ENCODE measurements at regions not wholly inside any gene's neighbourhood (a gene's known extent, or its start where the extent isn't known, plus 50 kb on each side); places are given as distances from the start of the nearest gene placed in this dataset.

GRCh38 chr3:163632722-163633121 lies 1445.6 kb downstream of the SI start:
- Histone ChIP-seq H3K27me3 (ENCODE audit: control insufficient read depth, insufficient read depth, low read length) (no peaks in the 10 kb centered on the region), H3K36me3 (ENCODE audit: control insufficient read depth, insufficient read depth, low read length) (no peaks in the 10 kb centered on the region), H3K4me3 (ENCODE audit: low read depth, low read length) (no peak overlapping the region)
- CTCF ChIA-PET: no interaction called here
- DNase-seq (ENCODE audit: low read depth): no peak
- POLR2A ChIA-PET: no interaction called here
- no peak for TF ChIP-seq CTCF (IDR thresholded peaks at IDR 0.05; ENCODE audit: insufficient read depth, low read depth, low read length)

GRCh38 chr3:163626753-163627152 lies 1451.5 kb downstream of the SI start:
- no peaks in the 10 kb centered on the region for H3K27me3 ChIP-seq (ENCODE audit: control insufficient read depth, insufficient read depth, low read length)
- H3K4me3 ChIP-seq (ENCODE audit: low read depth, low read length): no peak overlapping the region
- TF ChIP-seq CTCF (IDR thresholded peaks at IDR 0.05; ENCODE audit: insufficient read depth, low read depth, low read length): no peak
- no peak for DNase-seq (ENCODE audit: low read depth)
- POLR2A ChIA-PET: no interaction called here
- CTCF ChIA-PET: no interaction called here
- H3K36me3 ChIP-seq (ENCODE audit: control insufficient read depth, insufficient read depth, low read length): no peaks in the 10 kb centered on the region

- Histone ChIP-seq H3K27me3 (ENCODE audit: control insufficient read depth, insufficient read depth, low read length) (no peaks in the 10 kb centered on the region), H3K36me3 (ENCODE audit: control insufficient read depth, insufficient read depth, low read length) (no peaks in the 10 kb centered on the region), H3K4me3 (ENCODE audit: low read depth, low read length) (no peak overlapping the region)
- TF ChIP-seq CTCF (IDR thresholded peaks at IDR 0.05; ENCODE audit: insufficient read depth, low read depth, low read length): no peak
- CTCF ChIA-PET: no interaction called here
- POLR2A ChIA-PET: no interaction called here
- no peak for DNase-seq (ENCODE audit: low read depth)
Measured at GRCh38 chr3:163622384-163622783, 1455.9 kb downstream of the SI start.

GRCh38 chr3:163614886-163615285 lies 1463.4 kb downstream of the SI start:
- ChIA-PET POLR2A (no interaction called here), CTCF (no interaction called here)
- no peaks in the 10 kb centered on the region for H3K36me3 ChIP-seq (ENCODE audit: control insufficient read depth, insufficient read depth, low read length)
- no peak for DNase-seq (ENCODE audit: low read depth)
- H3K4me3 ChIP-seq (ENCODE audit: low read depth, low read length): no peak overlapping the region
- no peaks in the 10 kb centered on the region for H3K27me3 ChIP-seq (ENCODE audit: control insufficient read depth, insufficient read depth, low read length)
- TF ChIP-seq CTCF (IDR thresholded peaks at IDR 0.05; ENCODE audit: insufficient read depth, low read depth, low read length): no peak

- no peak for DNase-seq (ENCODE audit: low read depth)
- POLR2A ChIA-PET: no interaction called here
- CTCF ChIA-PET: no interaction called here
- no peaks in the 10 kb centered on the region for H3K36me3 ChIP-seq (ENCODE audit: control insufficient read depth, insufficient read depth, low read length)
- no peak for TF ChIP-seq CTCF (IDR thresholded peaks at IDR 0.05; ENCODE audit: insufficient read depth, low read depth, low read length)
- no peak overlapping the region for H3K4me3 ChIP-seq (ENCODE audit: low read depth, low read length)
- H3K27me3 ChIP-seq (ENCODE audit: control insufficient read depth, insufficient read depth, low read length): no peaks in the 10 kb centered on the region
Measured at GRCh38 chr3:163605915-163606314, 1472.4 kb downstream of the SI start.
